Pancreas (tissue), 10 donors: ENCODE measurements at regions not wholly inside any gene's neighbourhood (a gene's known extent, or its start where the extent isn't known, plus 50 kb on each side); places are given as distances from the start of the nearest gene placed in this dataset.

Experiments used
- ATAC-seq, 4 donors: fragments of 200-7000 bp; cut with Tn5 transposase; one replicate each; pipeline versions ENCODE4 v1.8.0 to v1.9.1; 2020; ENCODE audit warnings: mild to moderate bottlenecking in 4 of 4, moderate library complexity in 4 of 4
- DNase-seq, 6 donors: peaks; one replicate each; pipeline ENCODE4 v3.0.0-alpha.2; 2020
- FAIRE-seq: peaks from 2 replicates; lab custom pipeline; 2012; peaks lifted over from hg19 to GRCh38; lab: Jason Lieb, UNC
- H3K27ac ChIP-seq, 4 donors: fragments of 200-600 bp; sonication (generic); 1 replicate in 3 of 4; 2 replicates in 1 of 4; pipeline versions ENCODE4 v1.5.0 to v1.8.0; 2020
- H3K27me3 ChIP-seq, 4 donors: fragments of 200-600 bp; one replicate each; pipeline ENCODE4 v1.8.0; 2021
- H3K36me3 ChIP-seq, 3 donors: fragments of 200-600 bp; sonication (generic) in 1 of 3; one replicate each; pipeline versions ENCODE4 v1.5.0 to v1.8.0; 2020 to 2021
- H3K4me1 ChIP-seq, 3 donors: fragments of 200-600 bp; one replicate each; pipeline ENCODE4 v1.8.0; 2021
- H3K4me3 ChIP-seq, 4 donors: fragments of 200-600 bp; sonication (generic) in 2 of 4; one replicate each; pipeline versions ENCODE4 v1.5.0 to v1.8.0; 2020 to 2021
- H3K9me3 ChIP-seq, 4 donors: fragments of 200-600 bp; one replicate each; pipeline ENCODE4 v1.8.0; 2021
- WGBS, 2 donors: extraction: QIAGEN DNeasy Blood & Tissue Kit; methylation state at CpG; one replicate each; pipeline ENCODE4 v1.1.7; 2013; 5-methylcytosine and 5-hydroxymethylcytosine counted together
- intact Hi-C, 3 donors: fragments of 100-400 bp; cut with DNase I; formaldehyde crosslinking; loops; one replicate each; pipeline versions ENCODE4 v1.11.1 to v1.14.2; 2022
- TF ChIP-seq, protein P1 (sequence below), 4 donors: fragments of 200-600 bp; sonication (generic) in 3 of 4; IDR thresholded peaks; one replicate each; pipeline versions ENCODE4 v1.5.0 to v1.8.0; 2021; ENCODE audit warnings: antibody characterized with exemption in 4 of 4
- donor health status: healthy with polysubstance abuse.
- donor health status: DM: no; HTN: no; CAD: no; lungs with moderate emphysema.
- donor health status: DM: no; HTN: no; CAD: no.
- donor health status: control.
- donor health status: control.
- donor health status: Bipolar disorder and iron deficiency.
- donor health status: DM: yes; HTN: yes; CAD: no.
- donor health status: DM: no; HTN: no; CAD: no.
- donor health status: DM: no; HTN: no; CAD: no.
- donor health status: DM: yes; HTN: yes; CAD: no.

GRCh38 chr4:14726877-14727361, 275.4 kb upstream of the CPEB2 start:
- no peaks in the 10 kb centered on the region for H3K36me3 ChIP-seq
- no peak overlapping the region for H3K4me3 ChIP-seq
- peak in 4 of 6 donors; percentile 39 to 48 (median 44) for DNase-seq
- TF ChIP-seq, protein P1, sequence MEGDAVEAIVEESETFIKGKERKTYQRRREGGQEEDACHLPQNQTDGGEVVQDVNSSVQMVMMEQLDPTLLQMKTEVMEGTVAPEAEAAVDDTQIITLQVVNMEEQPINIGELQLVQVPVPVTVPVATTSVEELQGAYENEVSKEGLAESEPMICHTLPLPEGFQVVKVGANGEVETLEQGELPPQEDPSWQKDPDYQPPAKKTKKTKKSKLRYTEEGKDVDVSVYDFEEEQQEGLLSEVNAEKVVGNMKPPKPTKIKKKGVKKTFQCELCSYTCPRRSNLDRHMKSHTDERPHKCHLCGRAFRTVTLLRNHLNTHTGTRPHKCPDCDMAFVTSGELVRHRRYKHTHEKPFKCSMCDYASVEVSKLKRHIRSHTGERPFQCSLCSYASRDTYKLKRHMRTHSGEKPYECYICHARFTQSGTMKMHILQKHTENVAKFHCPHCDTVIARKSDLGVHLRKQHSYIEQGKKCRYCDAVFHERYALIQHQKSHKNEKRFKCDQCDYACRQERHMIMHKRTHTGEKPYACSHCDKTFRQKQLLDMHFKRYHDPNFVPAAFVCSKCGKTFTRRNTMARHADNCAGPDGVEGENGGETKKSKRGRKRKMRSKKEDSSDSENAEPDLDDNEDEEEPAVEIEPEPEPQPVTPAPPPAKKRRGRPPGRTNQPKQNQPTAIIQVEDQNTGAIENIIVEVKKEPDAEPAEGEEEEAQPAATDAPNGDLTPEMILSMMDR (IDR thresholded peaks at IDR 0.05), result no peak
- H3K4me1 ChIP-seq, result peaks cover 0 to 7% (median 0%) of the 10 kb centered on the region in 3 donors
- H3K27ac ChIP-seq, result no peak overlapping the region
- no peaks in the 10 kb centered on the region for H3K27me3 ChIP-seq
- intact Hi-C loops, result no loop called here
- H3K9me3 ChIP-seq, result no peaks in the 10 kb centered on the region
- peak; percentile 88 to 95 (median 92) for ATAC-seq
- WGBS, 2 donors, result 17 to 24% methylated on average over 4 of the region's 4 CpGs
- FAIRE-seq, result no peak

GRCh38 chr4:14729282-14730000, 272.8 kb upstream of the CPEB2 start:
- intact Hi-C loops, result no loop called here
- no peak overlapping the region for H3K4me3 ChIP-seq
- no peaks in the 10 kb centered on the region for H3K9me3 ChIP-seq
- TF ChIP-seq, protein P1 (IDR thresholded peaks at IDR 0.05), result no peak
- H3K4me1 ChIP-seq, result peaks cover 0 to 8% (median 0%) of the 10 kb centered on the region in 3 donors
- ATAC-seq (no peak), FAIRE-seq (no peak), DNase-seq (no peak)
- H3K27ac ChIP-seq, result no peak overlapping the region
- no peaks in the 10 kb centered on the region for H3K36me3 ChIP-seq
- H3K27me3 ChIP-seq, result no peaks in the 10 kb centered on the region

- H3K27me3 ChIP-seq, result no peaks in the 10 kb centered on the region
- TF ChIP-seq, protein P1 (IDR thresholded peaks at IDR 0.05), result no peak
- intact Hi-C loops, result no loop called here
- H3K36me3 ChIP-seq, result no peaks in the 10 kb centered on the region
- no peak overlapping the region for H3K4me3 ChIP-seq
- no peaks in the 10 kb centered on the region for H3K4me1 ChIP-seq
- FAIRE-seq (no peak), DNase-seq (no peak), ATAC-seq (no peak)
- 64 to 74% methylated on average over 1 of the region's 1 CpG for WGBS, 2 donors
- no peak overlapping the region for H3K27ac ChIP-seq
- H3K9me3 ChIP-seq, result no peaks in the 10 kb centered on the region
Measured at GRCh38 chr4:14742054-14742453, 260.2 kb upstream of the CPEB2 start.

DNA sequence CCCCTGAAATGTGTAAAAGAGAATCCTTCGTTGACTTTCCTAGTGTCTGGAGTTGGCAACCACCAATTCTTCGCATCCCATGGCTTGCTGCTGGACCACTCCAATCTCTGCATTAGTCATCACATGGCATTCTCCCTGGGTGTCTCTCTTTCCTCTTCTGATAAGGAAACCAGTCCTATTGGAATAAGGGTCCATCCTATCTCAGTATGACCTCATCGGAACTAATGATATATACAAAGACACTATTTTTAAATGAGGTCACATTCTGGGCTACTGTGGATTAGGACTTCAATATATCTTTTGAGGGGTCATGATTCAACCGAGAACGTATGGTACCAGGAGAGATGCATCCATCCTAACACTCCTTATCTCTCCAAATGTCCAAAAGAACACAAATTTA, 259.1 kb upstream of the CPEB2 start:
- Histone ChIP-seq H3K4me1 (no peaks in the 10 kb centered on the region), H3K36me3 (no peaks in the 10 kb centered on the region), H3K27ac (no peak overlapping the region), H3K9me3 (no peaks in the 10 kb centered on the region), H3K27me3 (no peaks in the 10 kb centered on the region), H3K4me3 (no peak overlapping the region)
- WGBS, 2 donors, result 85 to 90% methylated on average over 5 of the region's 5 CpGs
- DNase-seq, result no peak
- FAIRE-seq, result no peak
- TF ChIP-seq, protein P1 (IDR thresholded peaks at IDR 0.05), result no peak
- intact Hi-C loops, result no loop called here
- ATAC-seq, result no peak

DNA sequence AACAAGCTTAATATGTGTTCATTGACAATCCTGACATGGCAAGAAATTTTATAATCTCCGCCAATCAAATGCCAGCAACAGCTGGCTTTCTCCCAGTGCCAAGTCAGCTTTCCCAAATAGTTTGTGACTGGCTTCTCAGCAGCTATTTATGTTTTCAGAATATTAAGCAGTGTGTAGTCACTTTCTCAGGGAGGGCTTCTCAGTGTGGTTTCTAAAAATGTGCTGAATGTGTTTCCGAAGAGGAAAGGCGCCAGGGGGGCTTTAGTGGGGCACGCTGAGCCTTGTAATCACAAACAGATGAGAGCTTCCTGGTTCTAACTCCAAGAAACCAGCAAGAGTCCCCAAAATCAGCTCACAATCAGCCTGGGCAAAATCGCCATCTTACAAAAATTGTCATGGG, 258.7 kb upstream of the CPEB2 start:
- Histone ChIP-seq H3K4me3 (no peak overlapping the region), H3K4me1 (no peaks in the 10 kb centered on the region), H3K9me3 (no peaks in the 10 kb centered on the region), H3K27ac (no peak overlapping the region), H3K36me3 (no peaks in the 10 kb centered on the region), H3K27me3 (no peaks in the 10 kb centered on the region)
- TF ChIP-seq, protein P1 (IDR thresholded peaks at IDR 0.05), result no peak
- DNase-seq (no peak), ATAC-seq (no peak), FAIRE-seq (no peak)
- 88 to 92% methylated on average over 5 of the region's 5 CpGs for WGBS, 2 donors
- intact Hi-C loops, result no loop called here
